A549 (cell line): ENCODE measurements at regions not wholly inside any gene's neighbourhood (a gene's known extent, or its start where the extent isn't known, plus 50 kb on each side); places are given as distances from the start of the nearest gene placed in this dataset.
"Not testable (repeated sequence)": the region's sequence is repeated elsewhere in the genome, so short reads cannot be mapped to it uniquely, and the experiment has no call there.

Experiments used
- ATAC-seq, 2 experiments: fragments of 200-7000 bp in 1 of 2; fragments of >200 bp in 1 of 2; cut with Nextera tagmentation in 1 of 2; cut with Tn5 transposase in 1 of 2; 3 replicates each; pipeline versions ENCODE4 v1.8.0 to v1.9.1; 2018 to 2020; ENCODE audit warnings: mild to moderate bottlenecking in 1 of 2, moderate library complexity in 1 of 2
- CTCF ChIA-PET: fragments of 300-600 bp; sonication (Branson Sonifier 250); formaldehyde crosslinking; extraction: SDS; loops from one replicate; lab custom pipeline; 2021; ENCODE audit warnings: antibody characterized with exemption, inconsistent platforms; lab: Yijun Ruan, JAX
- POLR2A ChIA-PET: fragments of 350-600 bp; formaldehyde crosslinking; extraction: SDS; loops from one replicate; lab custom pipeline; 2021; ENCODE audit warnings: antibody characterized with exemption, inconsistent platforms; lab: Yijun Ruan, JAX
- DNase-seq, 2 experiments: peaks; one replicate each; pipeline versions ENCODE4 v3.0.0 to v3.0.0-alpha.2; 2011 to 2016; ENCODE audit warnings: low read depth in 1 of 2, low spot score in 1 of 2
- FAIRE-seq: peaks from 2 replicates; lab custom pipeline; 2011; peaks lifted over from hg19 to GRCh38; lab: Jason Lieb, UNC
- H3K27ac ChIP-seq, 2 experiments: fragments of >200 bp; sonication (Bioruptor Twin); formaldehyde crosslinking; 3 replicates each; pipeline ENCODE4 v1.5.1; 2016 to 2017
- H3K4me1 ChIP-seq: fragments of >200 bp; sonication (Bioruptor Twin); formaldehyde crosslinking; 3 replicates; pipeline ENCODE4 v1.6.1; 2016
- H3K4me2 ChIP-seq: fragments of >200 bp; sonication (Bioruptor Twin); formaldehyde crosslinking; 3 replicates; pipeline ENCODE4 v1.6.1; 2016
- H3K4me3 ChIP-seq: fragments of >200 bp; sonication (Bioruptor Twin); formaldehyde crosslinking; 3 replicates; pipeline ENCODE4 v1.5.1; 2016
- H3K9me3 ChIP-seq: fragments of >200 bp; sonication (Bioruptor Twin); formaldehyde crosslinking; 3 replicates; pipeline ENCODE4 v1.6.1; 2016
- CBX8 ChIP-seq: fragments of 200-600 bp; sonication (generic); IDR thresholded peaks from 2 replicates; pipeline ENCODE4 v1.6.1; 2016
- CEBPB ChIP-seq, 2 experiments: fragments of >200 bp in 1 of 2; sonication (Bioruptor Twin) in 1 of 2; formaldehyde crosslinking in 1 of 2; IDR thresholded peaks; 2 replicates each; pipeline ENCODE4 v1.6.1; 2012 to 2016
- CHD2 ChIP-seq: fragments of 150-350 bp; IDR thresholded peaks from 2 replicates; pipeline ENCODE4 v1.6.1; 2014; ENCODE audit warnings: low read length; ENCODE audit not compliant: partially characterized antibody
- CHD4 ChIP-seq: fragments of 200-600 bp; sonication (generic); IDR thresholded peaks from 2 replicates; pipeline ENCODE4 v1.6.1; 2016; ENCODE audit warnings: antibody characterized with exemption, mild to moderate bottlenecking, borderline replicate concordance
- EP300 ChIP-seq, 2 experiments: fragments of >200 bp; sonication (Bioruptor Twin); formaldehyde crosslinking; IDR thresholded peaks; 2 replicates in 1 of 2; 3 replicates in 1 of 2; pipeline ENCODE4 v1.6.1; 2016 to 2017
- FOSL2 ChIP-seq, 2 experiments: fragments of 450-650 bp in 1 of 2; fragments of >200 bp in 1 of 2; sonication (Bioruptor Twin) in 1 of 2; formaldehyde crosslinking; IDR thresholded peaks; 2 replicates each; pipeline versions ENCODE4 v1.5.0 to v1.6.1; 2016 to 2020; ENCODE audit warnings: mild to moderate bottlenecking in 1 of 2, moderate library complexity in 1 of 2
- GATA3 ChIP-seq: IDR thresholded peaks from 2 replicates; pipeline ENCODE4 v1.6.1; 2012; ENCODE audit warnings: borderline replicate concordance
- HEYL ChIP-seq: fragments of 250-450 bp; sonication (Bioruptor Pico); IDR thresholded peaks from 2 replicates; pipeline ENCODE4 v1.8.0; 2021; ENCODE audit warnings: mild to moderate bottlenecking, moderate library complexity
- HOXB13 ChIP-seq: fragments of 250-450 bp; sonication (Bioruptor Pico); IDR thresholded peaks from 2 replicates; pipeline ENCODE4 v1.5.0; 2020; ENCODE audit warnings: low read depth, mild to moderate bottlenecking, moderate library complexity
- HOXB5 ChIP-seq: fragments of 250-450 bp; sonication (Bioruptor Pico); IDR thresholded peaks from 2 replicates; pipeline ENCODE4 v1.5.0; 2020; ENCODE audit warnings: mild to moderate bottlenecking, moderate library complexity
- JUNB ChIP-seq: fragments of >200 bp; sonication (Bioruptor Twin); formaldehyde crosslinking; IDR thresholded peaks from 2 replicates; pipeline ENCODE4 v1.6.1; 2016
- KDM5A ChIP-seq: fragments of 200-600 bp; sonication (generic); IDR thresholded peaks from 2 replicates; pipeline ENCODE4 v1.6.1; 2016; ENCODE audit warnings: antibody characterized with exemption, mild to moderate bottlenecking
- MAFK ChIP-seq: fragments of 450-650 bp; IDR thresholded peaks from 2 replicates; pipeline ENCODE4 v1.6.1; 2014; ENCODE audit not compliant: partially characterized antibody
- POLR2A ChIP-seq: IDR thresholded peaks from 2 replicates; pipeline ENCODE4 v1.6.1; 2012; ENCODE audit warnings: mild to moderate bottlenecking, low read length
- POLR2AphosphoS2 ChIP-seq: conservative IDR thresholded peaks from 2 replicates; pipeline ENCODE4 v1.6.1; 2012; ENCODE audit warnings: low read length, improper control_type of control experiment, inconsistent platforms
- SREBF2 ChIP-seq: fragments of 450-650 bp; IDR thresholded peaks from 2 replicates; pipeline ENCODE4 v1.6.1; 2014; ENCODE audit warnings: mild to moderate bottlenecking, moderate library complexity
- TFCP2L1 ChIP-seq: fragments of 250-450 bp; sonication (Bioruptor Pico); IDR thresholded peaks from 2 replicates; pipeline ENCODE4 v1.5.0; 2021; ENCODE audit warnings: mild to moderate bottlenecking
- ZC3H11A ChIP-seq: fragments of 450-650 bp; IDR thresholded peaks from 2 replicates; pipeline ENCODE4 v1.6.1; 2014; ENCODE audit warnings: antibody characterized with exemption, mild to moderate bottlenecking
- ZFP36 ChIP-seq: fragments of 450-650 bp; IDR thresholded peaks from 2 replicates; pipeline ENCODE4 v1.6.1; 2014; ENCODE audit warnings: borderline replicate concordance; ENCODE audit not compliant: partially characterized antibody
- WGBS: methylation state at CpG from one replicate; pipeline ENCODE4 v1.1.6; 2017; ENCODE audit errors: missing lambda C conversion rate; 5-methylcytosine and 5-hydroxymethylcytosine counted together
- TF ChIP-seq, protein P1 (sequence below): fragments of >200 bp; sonication (Bioruptor Twin); formaldehyde crosslinking; IDR thresholded peaks from 3 replicates; pipeline ENCODE4 v1.6.1; 2016
- TF ChIP-seq, protein P2 (sequence below): fragments of 250-450 bp; sonication (Bioruptor Pico); IDR thresholded peaks from 2 replicates; pipeline ENCODE4 v1.5.0; 2021; ENCODE audit warnings: mild to moderate bottlenecking, moderate library complexity, borderline replicate concordance
- TF ChIP-seq, protein P3 (sequence below): IDR thresholded peaks from 2 replicates; pipeline ENCODE4 v1.6.1; 2012

DNA sequence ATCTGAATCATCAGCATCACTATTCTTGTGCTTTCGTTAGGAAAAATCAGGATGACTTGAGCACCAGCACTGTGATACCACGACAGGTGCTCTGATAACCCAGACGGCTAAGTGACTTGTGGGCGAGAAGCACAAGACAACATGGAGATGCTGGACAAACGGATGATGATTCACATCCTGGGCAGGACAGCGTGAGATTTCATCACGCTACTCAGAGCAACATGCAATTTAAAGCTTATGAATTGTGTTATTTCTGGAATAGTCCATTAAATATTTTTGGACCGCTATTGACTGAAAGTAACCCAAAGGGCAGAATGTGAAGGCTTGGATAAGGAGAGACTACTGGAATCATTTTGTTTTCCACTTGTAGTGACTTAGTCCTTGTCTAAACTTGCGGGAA lies 114.8 kb upstream of the DAPK1 start (continued):
- TF ChIP-seq, protein P1, sequence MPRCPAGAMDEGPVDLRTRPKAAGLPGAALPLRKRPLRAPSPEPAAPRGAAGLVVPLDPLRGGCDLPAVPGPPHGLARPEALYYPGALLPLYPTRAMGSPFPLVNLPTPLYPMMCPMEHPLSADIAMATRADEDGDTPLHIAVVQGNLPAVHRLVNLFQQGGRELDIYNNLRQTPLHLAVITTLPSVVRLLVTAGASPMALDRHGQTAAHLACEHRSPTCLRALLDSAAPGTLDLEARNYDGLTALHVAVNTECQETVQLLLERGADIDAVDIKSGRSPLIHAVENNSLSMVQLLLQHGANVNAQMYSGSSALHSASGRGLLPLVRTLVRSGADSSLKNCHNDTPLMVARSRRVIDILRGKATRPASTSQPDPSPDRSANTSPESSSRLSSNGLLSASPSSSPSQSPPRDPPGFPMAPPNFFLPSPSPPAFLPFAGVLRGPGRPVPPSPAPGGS: no peak
- TF ChIP-seq POLR2A (no peak), ZC3H11A (no peak), CEBPB (IDR thresholded peaks at IDR 0.05) (peak in 1 of 2 experiments; percentile 24; a peak in 1 of 4 replicates), CHD4 (no peak)

DNA sequence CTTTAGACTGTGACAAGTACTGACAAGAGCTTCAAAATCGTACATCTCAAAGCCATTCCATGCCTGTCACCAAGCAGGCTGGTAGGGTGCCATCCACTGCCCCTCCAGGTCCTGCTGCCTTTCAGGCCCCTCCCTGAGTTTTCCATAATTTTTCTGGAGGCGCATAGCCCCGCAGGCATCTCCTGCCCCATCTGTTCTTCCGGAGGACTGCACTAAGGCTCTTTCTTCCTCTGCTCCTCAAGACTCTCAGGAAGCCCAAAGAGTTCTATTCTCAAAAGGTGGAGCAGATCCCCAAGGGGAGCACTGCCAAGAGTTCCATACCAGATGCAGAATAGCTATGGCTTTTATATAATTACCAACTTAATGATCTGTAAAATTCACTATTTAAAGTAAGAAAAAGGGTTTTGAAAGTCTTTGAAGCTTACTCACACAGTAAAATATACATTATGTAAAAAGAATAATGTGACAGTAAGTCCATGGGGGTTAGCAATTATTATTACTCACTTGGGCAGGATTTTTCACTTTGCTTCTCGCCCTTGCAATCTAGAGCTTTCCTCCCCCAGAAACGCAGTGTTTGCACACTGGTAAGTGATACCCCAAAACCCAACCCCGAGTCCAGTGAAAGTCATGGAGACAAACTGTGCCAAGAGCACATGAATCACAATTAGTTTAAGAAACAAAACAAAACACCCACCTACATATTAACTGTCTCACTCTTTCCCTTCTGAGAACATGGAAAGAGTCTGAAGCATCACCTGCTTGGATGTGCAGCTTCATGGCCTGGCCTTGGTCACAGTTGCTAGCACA lies 114.1 kb upstream of the DAPK1 start:
- peak overlapping the region; percentile 73 for H3K4me2 ChIP-seq
- DNase-seq (no peak), ATAC-seq (no peak; a peak in 1 of 6 replicates), FAIRE-seq (no peak)
- H3K27ac ChIP-seq: peak overlapping the region; percentile 90 to 94
- CTCF ChIA-PET: interaction anchor here (0.9 to 2.7 kb wide), 3 partner anchors 9 to 46 kb away, joined by 3 to 13 read pairs (median 3); no protein-coding TSS in a partner anchor
- no peak overlapping the region for H3K4me3 ChIP-seq
- no peaks in the 10 kb centered on the region for H3K9me3 ChIP-seq
- WGBS: 80% methylated on average over 7 of the region's 7 CpGs
- POLR2A ChIA-PET: no interaction called here
- no peak for TF ChIP-seq SREBF2
- TF ChIP-seq, protein P2, sequence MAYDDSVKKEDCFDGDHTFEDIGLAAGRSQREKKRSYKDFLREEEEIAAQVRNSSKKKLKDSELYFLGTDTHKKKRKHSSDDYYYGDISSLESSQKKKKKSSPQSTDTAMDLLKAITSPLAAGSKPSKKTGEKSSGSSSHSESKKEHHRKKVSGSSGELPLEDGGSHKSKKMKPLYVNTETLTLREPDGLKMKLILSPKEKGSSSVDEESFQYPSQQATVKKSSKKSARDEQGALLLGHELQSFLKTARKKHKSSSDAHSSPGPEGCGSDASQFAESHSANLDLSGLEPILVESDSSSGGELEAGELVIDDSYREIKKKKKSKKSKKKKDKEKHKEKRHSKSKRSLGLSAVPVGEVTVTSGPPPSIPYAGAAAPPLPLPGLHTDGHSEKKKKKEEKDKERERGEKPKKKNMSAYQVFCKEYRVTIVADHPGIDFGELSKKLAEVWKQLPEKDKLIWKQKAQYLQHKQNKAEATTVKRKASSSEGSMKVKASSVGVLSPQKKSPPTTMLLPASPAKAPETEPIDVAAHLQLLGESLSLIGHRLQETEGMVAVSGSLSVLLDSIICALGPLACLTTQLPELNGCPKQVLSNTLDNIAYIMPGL (CRISPR knock-in tag): no peak
- TF ChIP-seq FOSL2 (IDR thresholded peaks at IDR 0.05): no peak
- TF ChIP-seq FOSL2 (CRISPR knock-in tag; IDR thresholded peaks at IDR 0.05): no peak
- no peak for TF ChIP-seq EP300 (IDR thresholded peaks at IDR 0.05)
- TF ChIP-seq POLR2A: no peak
- TF ChIP-seq TFCP2L1 (CRISPR knock-in tag): no peak
- TF ChIP-seq, all 56 proteins: peak for 0
- peaks cover 77% of the 10 kb centered on the region for H3K4me1 ChIP-seq

DNA sequence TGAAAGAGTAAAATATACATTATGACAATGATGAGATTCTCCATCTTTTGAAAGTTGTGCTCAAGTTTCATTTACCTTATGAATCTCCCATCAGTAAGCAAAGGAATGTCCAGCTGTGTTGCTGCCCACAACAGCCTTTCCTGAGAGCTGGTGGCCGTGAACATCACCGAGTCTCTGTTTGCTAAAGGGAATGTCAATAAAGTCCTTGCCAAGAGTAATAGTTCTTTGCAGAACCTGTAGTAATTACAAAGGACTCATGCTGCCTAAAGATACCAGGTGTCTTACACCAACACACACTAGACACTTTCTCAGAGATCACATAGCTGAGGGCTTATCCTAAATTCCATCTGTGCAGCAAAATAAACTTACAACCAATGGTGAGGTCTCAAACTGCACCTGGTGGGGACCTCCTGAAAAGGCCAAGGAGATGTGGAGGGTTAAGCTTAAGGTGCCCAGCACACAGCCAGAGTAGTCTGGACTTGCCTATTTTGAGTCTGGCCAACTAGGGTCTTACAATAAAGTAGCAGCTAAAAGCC lies 111.1 kb upstream of the DAPK1 start:
- H3K4me2 ChIP-seq: peak overlapping the region; percentile 61
- peaks cover 57% of the 10 kb centered on the region for H3K4me1 ChIP-seq
- ChIA-PET CTCF (interaction anchor here (0.6 to 2.0 kb wide), 6 partner anchors 11 to 277 kb away, joined by 3 to 6 read pairs (median 4); partner anchors contain the start of gene DAPK1), POLR2A (interaction anchor here (1.2 to 1.4 kb wide), 2 partner anchors 14 to 111 kb away, joined by 4 to 7 read pairs; partner anchors contain the start of gene DAPK1)
- ATAC-seq: peak in 1 of 2 experiments; percentile 41; a peak in 4 of 6 replicates
- peak in 1 of 2 experiments; percentile 42 for DNase-seq
- H3K9me3 ChIP-seq: no peaks in the 10 kb centered on the region
- TF ChIP-seq HOXB13 (CRISPR knock-in tag): no peak
- TF ChIP-seq MAFK: no peak
- peak; percentile 69 for TF ChIP-seq GATA3
- TF ChIP-seq CEBPB (IDR thresholded peaks at IDR 0.05): 0 out of 4 replicates have a peak, but pooled peaks of 1 of the 2 experiments have one; percentile 13
- H3K4me3 ChIP-seq: no peak overlapping the region
- no peak for FAIRE-seq
- H3K27ac ChIP-seq: peak overlapping the region; percentile 70 to 85
- 0% methylated on average over 2 of the region's 2 CpGs for whole genome bisulfite sequencing

DNA sequence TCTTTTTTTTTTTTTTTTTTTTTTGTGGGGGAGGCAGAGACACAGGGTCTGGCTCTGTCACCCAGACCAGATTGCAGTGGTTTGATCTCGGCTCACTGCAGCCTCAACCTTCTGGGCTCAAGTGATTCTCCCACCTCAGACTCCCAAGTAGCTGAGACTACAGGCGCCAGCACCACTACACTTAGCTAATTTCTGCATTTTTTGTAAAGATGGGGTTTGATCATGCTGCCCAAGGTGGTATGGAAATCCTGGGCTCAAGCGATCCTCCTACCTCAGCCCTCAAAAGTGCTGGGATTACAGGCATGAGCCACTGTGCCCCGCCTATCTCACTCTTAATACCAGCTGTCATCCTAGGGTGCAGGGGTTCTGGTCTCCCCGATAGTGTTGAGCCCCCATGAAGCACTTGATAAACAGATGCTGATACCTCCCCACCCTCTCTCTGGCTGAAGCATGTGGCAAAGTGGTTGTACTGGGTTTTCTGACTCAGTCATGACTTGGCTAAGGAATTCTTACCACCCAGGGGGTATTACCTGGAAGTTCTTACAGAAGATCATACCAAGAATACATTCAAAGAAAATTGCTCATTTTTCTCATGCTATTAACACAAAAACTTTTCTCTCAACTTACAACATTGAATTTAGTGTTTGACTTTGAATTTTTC lies 110.2 kb upstream of the DAPK1 start:
- TF ChIP-seq ZC3H11A (no peak), SREBF2 (no peak), JUNB (peak; percentile 46; the same call in 1 of the 2 replicates), CBX8 (no peak), FOSL2 (IDR thresholded peaks at IDR 0.05) (no peak), FOSL2 (CRISPR knock-in tag; IDR thresholded peaks at IDR 0.05) (no peak), CHD2 (no peak), TFCP2L1 (CRISPR knock-in tag) (no peak), ZFP36 (no peak), HEYL (CRISPR knock-in tag) (no peak), POLR2AphosphoS2 (no peak), HOXB5 (CRISPR knock-in tag) (no peak), KDM5A (no peak)
- TF ChIP-seq, protein P3, sequence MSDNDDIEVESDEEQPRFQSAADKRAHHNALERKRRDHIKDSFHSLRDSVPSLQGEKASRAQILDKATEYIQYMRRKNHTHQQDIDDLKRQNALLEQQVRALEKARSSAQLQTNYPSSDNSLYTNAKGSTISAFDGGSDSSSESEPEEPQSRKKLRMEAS: peak; percentile 20; the same call in 1 of the 2 replicates
- H3K4me1 ChIP-seq: peaks cover 48% of the 10 kb centered on the region
- 73% methylated on average over 4 of the region's 5 CpGs for WGBS
- H3K27ac ChIP-seq: peak overlapping the region; percentile 70 to 85
- ChIA-PET CTCF (interaction anchor here (0.7 to 2.0 kb wide), 4 partner anchors 13 to 275 kb away, joined by 3 to 6 read pairs (median 4); partner anchors contain the start of gene DAPK1), POLR2A (interaction anchor here (1.4 kb wide), 1 partner anchor 15 kb away, joined by 4 read pairs; no protein-coding TSS in a partner anchor)
- no peak overlapping the region for H3K4me3 ChIP-seq
- DNase-seq (no peak), FAIRE-seq (no peak), ATAC-seq (peak in 1 of 2 experiments; percentile 35; a peak in 3 of 6 replicates)
- H3K4me2 ChIP-seq: peak overlapping the region; percentile 61
- H3K9me3 ChIP-seq: no peaks in the 10 kb centered on the region

DNA sequence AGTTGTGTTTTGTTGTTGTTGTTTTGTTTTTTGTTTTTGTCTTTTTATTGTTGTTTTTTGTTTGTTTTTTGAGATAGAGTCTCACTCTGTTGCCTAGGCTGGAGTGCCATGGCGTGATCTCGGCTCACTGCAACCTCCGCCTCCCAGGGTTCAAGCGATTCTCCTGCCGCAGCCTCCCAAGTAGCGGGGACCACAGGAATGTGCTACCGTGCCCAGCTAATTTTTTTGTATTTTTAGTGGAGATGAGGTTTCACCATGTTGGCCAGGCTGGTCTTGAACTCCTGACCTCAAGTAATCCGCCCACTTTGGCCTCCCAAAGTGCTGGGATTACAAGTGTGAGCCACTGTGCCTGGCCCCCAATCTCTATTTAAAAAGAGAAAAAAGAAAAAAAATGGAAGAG lies 109.0 kb upstream of the DAPK1 start:
- CTCF ChIA-PET: interaction anchor here (1.3 kb wide), 1 partner anchor 109 kb away, joined by 3 read pairs; the partner anchor contains the start of gene DAPK1
- FAIRE-seq, H3K4me2 ChIP-seq, POLR2A ChIA-PET, ATAC-seq, DNase-seq, H3K4me3 ChIP-seq, H3K9me3 ChIP-seq: not testable (repeated sequence)
- Histone ChIP-seq H3K27ac (peak overlapping the region; percentile 70 to 85; a peak in 5 of 6 replicates), H3K4me1 (peaks cover 36% of the 10 kb centered on the region)
- WGBS: 90% methylated on average over 8 of the region's 8 CpGs
